VCaP (cell line): ENCODE measurements at regions not wholly inside any gene's neighbourhood (a gene's known extent, or its start where the extent isn't known, plus 50 kb on each side); places are given as distances from the start of the nearest gene placed in this dataset.
"Not testable (repeated sequence)": the region's sequence is repeated elsewhere in the genome, so short reads cannot be mapped to it uniquely, and the experiment has no call there.

ENCODE experiments used
- H3K27ac ChIP-seq: fragments of 450-650 bp; 2 replicates; pipeline ENCODE4 v1.5.1; 2017
- CTCF ChIP-seq: fragments of 450-650 bp; conservative IDR thresholded peaks from 2 replicates; pipeline ENCODE4 v1.5.1; 2017; ENCODE audit warnings: mild to moderate bottlenecking, moderate library complexity

GRCh38 chr17:14522795-14523387 is 222.0 kb downstream of the HS3ST3B1 start:
- no peak overlapping the region for H3K27ac ChIP-seq
- no peak for TF ChIP-seq CTCF

- not testable (repeated sequence) for H3K27ac ChIP-seq
Measured at GRCh38 chr17:14518919-14519318, 218.0 kb downstream of the HS3ST3B1 start.

GRCh38 chr17:14514973-14515372 is 214.1 kb downstream of the HS3ST3B1 start:
- peak; percentile 12; the same call in 1 of the 2 replicates for TF ChIP-seq CTCF

GRCh38 chr17:14513835-14514234 is 213.0 kb downstream of the HS3ST3B1 start:
- TF ChIP-seq CTCF: no peak

More at GRCh38 chr17:14514973-14515372, 214.1 kb downstream of the HS3ST3B1 start:
- no peak overlapping the region for H3K27ac ChIP-seq

GRCh38 chr17:14510136-14510535 is 209.3 kb downstream of the HS3ST3B1 start:
- TF ChIP-seq CTCF: no peak

More at GRCh38 chr17:14513835-14514234, 213.0 kb downstream of the HS3ST3B1 start:
- H3K27ac ChIP-seq: no peak overlapping the region

GRCh38 chr17:14508156-14508555 is 207.3 kb downstream of the HS3ST3B1 start:
- TF ChIP-seq CTCF: no peak

More at GRCh38 chr17:14510136-14510535, 209.3 kb downstream of the HS3ST3B1 start:
- H3K27ac ChIP-seq: no peak overlapping the region

GRCh38 chr17:14506364-14506763 is 205.5 kb downstream of the HS3ST3B1 start:
- TF ChIP-seq CTCF: no peak
- no peak overlapping the region for H3K27ac ChIP-seq

More at GRCh38 chr17:14508156-14508555, 207.3 kb downstream of the HS3ST3B1 start:
- no peak overlapping the region for H3K27ac ChIP-seq

GRCh38 chr17:14505606-14506005 is 204.7 kb downstream of the HS3ST3B1 start:
- no peak overlapping the region for H3K27ac ChIP-seq
- no peak for TF ChIP-seq CTCF
